ENCODE measurements at regions not wholly inside any gene's neighbourhood (a gene's known extent, or its start where the extent isn't known, plus 50 kb on each side); places are given as distances from the start of the nearest gene placed in this dataset.

- DNase-seq (ENCODE audit: low read depth in 1 of 2, low spot score in 2 of 2) (no peak), FAIRE-seq (no peak)
- peaks cover 0 to 2% of the 10 kb centered on the region in 2 experiments; a peak in 1 of 4 replicates for H3K9me3 ChIP-seq (ENCODE audit: insufficient read depth in 2 of 2, low read depth in 1 of 2, low read length in 1 of 2)
- TF ChIP-seq PHF8 (conservative IDR thresholded peaks at IDR 0.05; ENCODE audit: low read depth, low read length): no peak
- TF ChIP-seq RNF2 (IDR thresholded peaks at IDR 0.05; ENCODE audit: borderline replicate concordance, low read depth, low read length, missing control alignments, poor library complexity, severe bottlenecking): no peak
- TF ChIP-seq POLR2A (IDR thresholded peaks at IDR 0.05; ENCODE audit: control extremely low read depth in 1 of 2, low read depth in 2 of 2, low read length in 2 of 2): no peak
- TF ChIP-seq, protein P1, sequence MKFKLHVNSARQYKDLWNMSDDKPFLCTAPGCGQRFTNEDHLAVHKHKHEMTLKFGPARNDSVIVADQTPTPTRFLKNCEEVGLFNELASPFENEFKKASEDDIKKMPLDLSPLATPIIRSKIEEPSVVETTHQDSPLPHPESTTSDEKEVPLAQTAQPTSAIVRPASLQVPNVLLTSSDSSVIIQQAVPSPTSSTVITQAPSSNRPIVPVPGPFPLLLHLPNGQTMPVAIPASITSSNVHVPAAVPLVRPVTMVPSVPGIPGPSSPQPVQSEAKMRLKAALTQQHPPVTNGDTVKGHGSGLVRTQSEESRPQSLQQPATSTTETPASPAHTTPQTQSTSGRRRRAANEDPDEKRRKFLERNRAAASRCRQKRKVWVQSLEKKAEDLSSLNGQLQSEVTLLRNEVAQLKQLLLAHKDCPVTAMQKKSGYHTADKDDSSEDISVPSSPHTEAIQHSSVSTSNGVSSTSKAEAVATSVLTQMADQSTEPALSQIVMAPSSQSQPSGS (IDR thresholded peaks at IDR 0.05; ENCODE audit: low read length): no peak
- TF ChIP-seq SAP30 (IDR thresholded peaks at IDR 0.05; ENCODE audit: insufficient read depth, insufficient replicate concordance, low read length): no peak
- no peak for TF ChIP-seq SP4 (IDR thresholded peaks at IDR 0.05; ENCODE audit: low read length)
- no peak for TF ChIP-seq TAF1 (IDR thresholded peaks at IDR 0.05; ENCODE audit: low read depth, low read length)
- TF ChIP-seq CBX5 (IDR thresholded peaks at IDR 0.05; ENCODE audit: low read depth, low read length): no peak
- no peak for TF ChIP-seq KDM5A (IDR thresholded peaks at IDR 0.05; ENCODE audit: low read length)
- no peak for TF ChIP-seq GABPA (IDR thresholded peaks at IDR 0.05; ENCODE audit: borderline replicate concordance, insufficient read depth, low read length)
- no peak overlapping the region for H3K4ac ChIP-seq (replicated peaks; ENCODE audit: insufficient read length, low read depth, low read length)
- H2BK5ac ChIP-seq (ENCODE audit: low read depth, low read length): no peak overlapping the region
- H2BK120ac ChIP-seq (replicated peaks; ENCODE audit: low read depth, low read length): no peak overlapping the region
- H3K79me2 ChIP-seq (ENCODE audit: control insufficient read depth in 1 of 2, insufficient read depth in 2 of 2, low read length in 2 of 2): no peaks in the 10 kb centered on the region
- H4K91ac ChIP-seq (replicated peaks; ENCODE audit: insufficient read length, low read length): no peak overlapping the region
- no peak overlapping the region for H4K5ac ChIP-seq (ENCODE audit: insufficient read length, low read depth, low read length)
- H4K8ac ChIP-seq (ENCODE audit: extremely low read depth, insufficient read depth, low read length): no peak overlapping the region
- POLR2A ChIA-PET (ENCODE audit: partially characterized antibody): no interaction called here
- H3K4me2 ChIP-seq (ENCODE audit: insufficient read depth in 1 of 2, low read depth in 2 of 2, low read length in 2 of 2): no peak overlapping the region
- no peak overlapping the region for H3K23ac ChIP-seq (ENCODE audit: insufficient read length)
- no peak overlapping the region for H3K56ac ChIP-seq (replicated peaks; ENCODE audit: insufficient read length, low read depth, low read length)
- no peaks in the 10 kb centered on the region for H3K79me1 ChIP-seq (ENCODE audit: low read depth, low read length)
- H2AFZ ChIP-seq (ENCODE audit: low read length): no peak overlapping the region
- CTCF ChIA-PET (ENCODE audit: partially characterized antibody): interaction anchor here (1.8 kb wide), 1 partner anchor 9 kb away, joined by 3 read pairs; no protein-coding TSS in a partner anchor
- H3K36me3 ChIP-seq (ENCODE audit: control insufficient read depth in 2 of 4, insufficient read depth in 4 of 4, low read length in 3 of 4): no peaks in the 10 kb centered on the region
- no peak overlapping the region for H3K27ac ChIP-seq (ENCODE audit: low read depth, low read length)
- H3K9ac ChIP-seq (replicated peaks in 1 of 4; ENCODE audit: extremely low read depth in 1 of 4, low read depth in 3 of 4, low read length in 3 of 4): no peak overlapping the region
- no peak overlapping the region for H3K4me3 ChIP-seq (ENCODE audit: extremely low read depth in 1 of 4, insufficient read depth in 2 of 4, low read depth in 3 of 4, low read length in 4 of 4)
- H3K23me2 ChIP-seq (ENCODE audit: low read depth, low read length): no peaks in the 10 kb centered on the region
- no peak overlapping the region for H2AK5ac ChIP-seq (ENCODE audit: low read depth, low read length)
- no peak overlapping the region for H2BK12ac ChIP-seq (ENCODE audit: low read depth, low read length)
- no peak overlapping the region for H2BK20ac ChIP-seq (ENCODE audit: low read length)
- no peaks in the 10 kb centered on the region for H3K27me3 ChIP-seq (replicated peaks in 1 of 4; ENCODE audit: control insufficient read depth in 3 of 4, extremely low read depth in 1 of 4, insufficient read depth in 3 of 4, low read length in 3 of 4)
- no peak overlapping the region for H2BK15ac ChIP-seq (ENCODE audit: low read length)
- no peak overlapping the region for H3K18ac ChIP-seq (ENCODE audit: extremely low read depth, low read length)
- WGBS, 2 experiments (ENCODE audit: extremely low coverage in 1 of 2, insufficient coverage in 1 of 2, insufficient read length in 1 of 2, insufficient replicate concordance in 2 of 2, low coverage in 1 of 2, low lambda C conversion rate in 2 of 2, missing lambda C conversion rate in 1 of 2): 90% methylated on average over 2 of the region's 2 CpGs; no CpG with 5 or more reads in 1 of the 2 experiments
- H4K20me1 ChIP-seq (replicated peaks in 1 of 2; ENCODE audit: control insufficient read depth in 1 of 2, insufficient read depth in 2 of 2, low read length in 2 of 2): no peaks in the 10 kb centered on the region
- peaks cover 0 to 8% (median 0%) of the 10 kb centered on the region in 4 experiments; a peak in 1 of 7 replicates for H3K4me1 ChIP-seq (replicated peaks in 1 of 4; ENCODE audit: control insufficient read depth in 3 of 4, insufficient read depth in 4 of 4, low read length in 3 of 4)
- no peak overlapping the region for H3K14ac ChIP-seq (ENCODE audit: insufficient read length)
Measured at GRCh38 chr2:208807756-208808155, 401.2 kb downstream of the PTH2R start.
